Activated CD8-positive, alpha-beta T cell treated with anti-CD3 and anti-CD28 coated beads for 36 hours (primary cell): ENCODE measurements at regions not wholly inside any gene's neighbourhood (a gene's known extent, or its start where the extent isn't known, plus 50 kb on each side); places are given as distances from the start of the nearest gene placed in this dataset.

Experiments used
- ATAC-seq: fragments of 200-7000 bp; cut with Tn5 transposase; one replicate; pipeline ENCODE4 v1.10.0; 2021; ENCODE audit warnings: mild to moderate bottlenecking, moderate library complexity
- CTCF ChIA-PET: fragments of 350-600 bp; sonication (Branson Sonifier 250); formaldehyde crosslinking; loops from one replicate; lab custom pipeline; 2021; ENCODE audit warnings: antibody characterized with exemption; lab: Charles Lee
- POLR2A ChIA-PET: fragments of 350-600 bp; sonication (Branson Sonifier 250); formaldehyde crosslinking; loops from one replicate; lab custom pipeline; 2021; ENCODE audit warnings: antibody characterized with exemption; lab: Charles Lee
- DNase-seq: peaks from one replicate; pipeline ENCODE4 v3.0.0-alpha.2; 2020
- H3K27ac Mint-ChIP-seq: one replicate; pipeline ENCODE4 v1.8.0; 2021; ENCODE audit warnings: mild to moderate bottlenecking, mixed read lengths
- H3K27me3 Mint-ChIP-seq: one replicate; pipeline ENCODE4 v1.8.0; 2021; ENCODE audit warnings: mixed read lengths
- H3K36me3 Mint-ChIP-seq: one replicate; pipeline ENCODE4 v1.8.0; 2021; ENCODE audit warnings: low read depth, mixed read lengths
- H3K4me1 Mint-ChIP-seq: one replicate; pipeline ENCODE4 v1.8.0; 2021; ENCODE audit warnings: low read depth, mixed read lengths
- H3K4me3 Mint-ChIP-seq: one replicate; pipeline ENCODE4 v1.8.0; 2021; ENCODE audit warnings: mild to moderate bottlenecking, moderate library complexity, mixed read lengths
- H3K9me3 Mint-ChIP-seq: one replicate; pipeline ENCODE4 v1.8.0; 2021; ENCODE audit warnings: mixed read lengths
- CTCF ChIP-seq: fragments of 200-600 bp; IDR thresholded peaks from one replicate; pipeline ENCODE4 v1.8.0; 2022; ENCODE audit warnings: antibody characterized with exemption, mild to moderate bottlenecking
- intact Hi-C: fragments of 100-400 bp; cut with micrococcal nuclease; formaldehyde crosslinking; loops from one replicate; pipeline ENCODE4 v1.10.0; 2022

- intact Hi-C loops: no loop called here
- Mint-ChIP-seq H3K36me3 (no peaks in the 10 kb centered on the region), H3K27ac (no peak overlapping the region), H3K4me1 (no peaks in the 10 kb centered on the region), H3K4me3 (no peak overlapping the region), H3K9me3 (no peaks in the 10 kb centered on the region), H3K27me3 (peaks cover 18% of the 10 kb centered on the region)
- ChIA-PET CTCF (no interaction called here), POLR2A (no interaction called here)
- TF ChIP-seq CTCF: no peak
- DNase-seq (no peak), ATAC-seq (no peak)
Observed at GRCh38 chr22:27164781-27165503, 507.6 kb downstream of the MIAT start.

GRCh38 chr22:27168681-27169080 lies 511.3 kb downstream of the MIAT start:
- H3K27ac Mint-ChIP-seq: no peak overlapping the region
- POLR2A ChIA-PET: no interaction called here
- DNase-seq (no peak), ATAC-seq (no peak)
- CTCF ChIA-PET: no interaction called here
- intact Hi-C loops: no loop called here
- peaks cover 10% of the 10 kb centered on the region for H3K27me3 Mint-ChIP-seq
- H3K9me3 Mint-ChIP-seq: no peaks in the 10 kb centered on the region
- no peaks in the 10 kb centered on the region for H3K4me1 Mint-ChIP-seq
- H3K36me3 Mint-ChIP-seq: no peaks in the 10 kb centered on the region
- no peak for TF ChIP-seq CTCF
- no peak overlapping the region for H3K4me3 Mint-ChIP-seq

DNA sequence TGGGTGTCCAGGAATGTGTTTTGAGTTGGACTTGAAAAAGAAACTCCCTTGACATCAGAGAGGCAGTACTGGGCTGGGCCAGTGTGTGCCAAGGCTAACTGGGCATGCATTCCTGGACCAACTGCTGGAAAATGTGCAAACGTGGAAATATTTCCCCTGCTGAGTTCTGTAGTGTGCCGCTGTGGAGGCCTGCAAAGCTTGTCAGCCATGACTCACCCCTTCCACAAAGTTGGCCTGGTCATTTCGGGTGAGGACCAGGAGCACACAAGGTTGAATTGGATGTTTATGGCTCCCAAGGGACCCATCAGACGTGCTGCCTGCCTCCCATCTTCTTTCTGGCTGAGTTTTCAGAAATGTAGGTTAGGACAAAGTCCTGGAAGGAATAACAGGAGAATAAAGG lies 513.1 kb downstream of the MIAT start:
- H3K27ac Mint-ChIP-seq: no peak overlapping the region
- ChIA-PET POLR2A (no interaction called here), CTCF (no interaction called here)
- peaks cover 14% of the 10 kb centered on the region for H3K27me3 Mint-ChIP-seq
- no peaks in the 10 kb centered on the region for H3K4me1 Mint-ChIP-seq
- H3K4me3 Mint-ChIP-seq: no peak overlapping the region
- intact Hi-C loops: no loop called here
- no peaks in the 10 kb centered on the region for H3K9me3 Mint-ChIP-seq
- TF ChIP-seq CTCF: no peak
- DNase-seq (no peak), ATAC-seq (no peak)
- H3K36me3 Mint-ChIP-seq: no peaks in the 10 kb centered on the region

DNA sequence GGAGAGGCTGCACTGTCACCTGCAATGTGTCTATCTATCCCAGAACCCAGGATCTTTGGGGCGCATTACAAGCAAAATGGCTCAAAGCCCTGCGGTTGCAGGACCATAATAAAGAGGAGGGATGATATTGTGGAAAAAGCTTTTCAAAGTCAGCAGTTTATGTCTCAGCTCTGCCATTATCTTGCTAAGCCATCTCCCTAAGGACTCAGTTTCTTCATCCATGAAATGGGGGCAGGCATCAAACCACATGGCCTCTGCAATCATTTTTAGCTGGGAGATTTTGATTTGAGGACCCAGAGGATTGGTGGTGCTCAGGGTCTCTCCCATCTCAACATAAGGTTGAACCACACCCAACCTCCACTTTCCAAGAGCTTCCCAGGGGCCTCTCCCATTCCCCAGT lies 513.8 kb downstream of the MIAT start:
- H3K36me3 Mint-ChIP-seq: no peaks in the 10 kb centered on the region
- H3K4me1 Mint-ChIP-seq: no peaks in the 10 kb centered on the region
- no peak overlapping the region for H3K4me3 Mint-ChIP-seq
- H3K9me3 Mint-ChIP-seq: no peaks in the 10 kb centered on the region
- ATAC-seq (no peak), DNase-seq (no peak)
- ChIA-PET CTCF (no interaction called here), POLR2A (no interaction called here)
- H3K27ac Mint-ChIP-seq: no peak overlapping the region
- intact Hi-C loops: no loop called here
- peaks cover 16% of the 10 kb centered on the region for H3K27me3 Mint-ChIP-seq
- no peak for TF ChIP-seq CTCF

DNA sequence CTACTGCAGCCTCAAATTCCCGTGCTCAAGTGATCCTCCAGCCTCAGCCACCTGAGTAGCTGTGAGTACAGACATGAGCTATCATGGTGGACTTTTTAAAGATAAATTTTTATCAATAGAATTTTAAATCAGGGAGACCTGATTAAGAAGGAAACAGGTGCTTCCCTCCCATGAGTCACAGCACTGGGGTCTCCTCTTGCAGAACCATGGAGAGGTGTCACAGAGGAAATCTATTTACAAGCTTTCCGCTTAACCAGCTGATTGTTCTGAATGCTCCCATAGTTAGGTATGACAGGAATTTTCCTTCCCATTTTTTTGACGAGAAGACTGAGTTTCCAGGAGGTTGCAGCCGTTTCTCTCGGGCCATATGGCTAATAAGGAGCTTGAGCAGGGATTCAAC lies 516.1 kb downstream of the MIAT start:
- no peak for TF ChIP-seq CTCF
- intact Hi-C loops: no loop called here
- Mint-ChIP-seq H3K4me1 (no peaks in the 10 kb centered on the region), H3K36me3 (no peaks in the 10 kb centered on the region), H3K9me3 (no peaks in the 10 kb centered on the region), H3K27ac (no peak overlapping the region), H3K4me3 (no peak overlapping the region), H3K27me3 (peaks cover 18% of the 10 kb centered on the region)
- DNase-seq (no peak), ATAC-seq (no peak)
- ChIA-PET POLR2A (no interaction called here), CTCF (no interaction called here)
